ENCODE measurements at regions not wholly inside any gene's neighbourhood (a gene's known extent, or its start where the extent isn't known, plus 50 kb on each side); places are given as distances from the start of the nearest gene placed in this dataset.
"Not testable (repeated sequence)": the region's sequence is repeated elsewhere in the genome, so short reads cannot be mapped to it uniquely, and the experiment has no call there.

DNA sequence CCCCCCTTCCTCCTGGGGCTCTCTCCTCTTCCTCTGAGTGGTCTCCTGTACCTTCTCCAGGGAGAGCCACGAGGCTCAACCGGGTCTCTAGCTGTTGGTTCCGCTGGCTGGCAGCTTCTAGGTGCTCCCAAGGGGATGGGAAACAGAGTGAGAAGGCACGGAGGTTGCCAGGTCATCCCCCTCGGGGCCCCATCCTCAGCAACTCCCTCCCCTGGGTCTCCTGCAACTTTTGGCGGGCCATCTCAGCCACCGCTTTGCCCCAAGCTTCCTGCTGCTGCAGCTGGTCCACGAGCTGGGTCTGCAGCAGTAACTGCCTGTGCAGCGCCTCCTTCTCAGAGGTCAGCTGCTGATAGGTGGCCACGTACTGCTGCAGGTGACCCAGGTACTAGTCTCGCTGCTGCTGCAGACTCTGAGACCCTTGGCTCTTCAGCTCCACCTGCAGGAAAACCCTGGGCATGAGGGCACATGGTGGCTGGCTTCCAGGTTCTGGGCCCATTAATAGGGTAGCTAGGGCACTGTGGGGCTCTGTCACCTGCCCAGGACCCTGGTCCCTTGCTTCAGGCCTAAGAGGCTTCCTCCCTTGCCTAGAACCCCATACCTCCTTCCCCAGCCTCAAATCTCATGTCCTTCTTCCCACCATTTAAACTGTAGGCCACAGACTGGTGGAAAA, 160.4 kb downstream of the TBC1D2B start:
- TF ChIP-seq, protein P1, sequence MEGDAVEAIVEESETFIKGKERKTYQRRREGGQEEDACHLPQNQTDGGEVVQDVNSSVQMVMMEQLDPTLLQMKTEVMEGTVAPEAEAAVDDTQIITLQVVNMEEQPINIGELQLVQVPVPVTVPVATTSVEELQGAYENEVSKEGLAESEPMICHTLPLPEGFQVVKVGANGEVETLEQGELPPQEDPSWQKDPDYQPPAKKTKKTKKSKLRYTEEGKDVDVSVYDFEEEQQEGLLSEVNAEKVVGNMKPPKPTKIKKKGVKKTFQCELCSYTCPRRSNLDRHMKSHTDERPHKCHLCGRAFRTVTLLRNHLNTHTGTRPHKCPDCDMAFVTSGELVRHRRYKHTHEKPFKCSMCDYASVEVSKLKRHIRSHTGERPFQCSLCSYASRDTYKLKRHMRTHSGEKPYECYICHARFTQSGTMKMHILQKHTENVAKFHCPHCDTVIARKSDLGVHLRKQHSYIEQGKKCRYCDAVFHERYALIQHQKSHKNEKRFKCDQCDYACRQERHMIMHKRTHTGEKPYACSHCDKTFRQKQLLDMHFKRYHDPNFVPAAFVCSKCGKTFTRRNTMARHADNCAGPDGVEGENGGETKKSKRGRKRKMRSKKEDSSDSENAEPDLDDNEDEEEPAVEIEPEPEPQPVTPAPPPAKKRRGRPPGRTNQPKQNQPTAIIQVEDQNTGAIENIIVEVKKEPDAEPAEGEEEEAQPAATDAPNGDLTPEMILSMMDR (IDR thresholded peaks at IDR 0.05): not testable (repeated sequence)
- TF ChIP-seq POLR2A (IDR thresholded peaks at IDR 0.05): not testable (repeated sequence)

Data from ovary (tissue), 3 donors.